ENCODE measurements at regions not wholly inside any gene's neighbourhood (a gene's known extent, or its start where the extent isn't known, plus 50 kb on each side); places are given as distances from the start of the nearest gene placed in this dataset.

DNA sequence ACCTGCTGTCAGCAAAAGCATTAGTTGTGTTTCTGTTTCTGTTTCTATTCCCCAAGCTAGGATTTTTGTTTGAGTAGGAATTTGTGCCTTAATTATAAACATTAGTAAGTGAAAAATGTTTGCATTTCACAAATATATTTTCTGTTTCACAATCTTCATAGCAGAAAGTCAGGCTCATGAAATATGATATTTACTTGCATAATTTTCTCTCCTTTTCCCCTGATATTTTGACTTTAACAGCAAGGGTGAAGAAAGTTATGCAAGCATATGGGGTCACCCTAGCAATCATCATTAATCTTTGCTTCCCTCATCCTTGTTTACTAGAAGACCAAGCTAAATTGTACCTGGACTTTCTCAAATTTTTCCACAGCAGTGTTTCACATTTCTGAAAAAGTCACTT, 140.3 kb upstream of the SEMA6D start:
- TF ChIP-seq POLR2A (IDR thresholded peaks at IDR 0.05; ENCODE audit: low read depth, low read length) (no peak), TAF1 (IDR thresholded peaks at IDR 0.05; ENCODE audit: low read depth, low read length) (no peak), POLR2AphosphoS5 (IDR thresholded peaks at IDR 0.05; ENCODE audit: low read depth, low read length) (no peak), SPI1 (IDR thresholded peaks at IDR 0.05; ENCODE audit: low read depth, low read length) (no peak), POU2F2 (IDR thresholded peaks at IDR 0.05; ENCODE audit: low read depth, low read length) (no peak), PAX5 (IDR thresholded peaks at IDR 0.05; ENCODE audit: insufficient read depth, low read length, severe bottlenecking) (no peak)
